ENCODE measurements at regions not wholly inside any gene's neighbourhood (a gene's known extent, or its start where the extent isn't known, plus 50 kb on each side); places are given as distances from the start of the nearest gene placed in this dataset.
"Not testable (repeated sequence)": the region's sequence is repeated elsewhere in the genome, so short reads cannot be mapped to it uniquely, and the experiment has no call there.

GRCh38 chr9:617445-618085, 223.9 kb upstream of the DMRT1 start:
- no peak for TF ChIP-seq CTCF (IDR thresholded peaks at IDR 0.05; ENCODE audit: low read depth, low read length, missing control alignments)
- DNase-seq (ENCODE audit: extremely low read depth, low read depth): no peak
- no peak overlapping the region for H3K4me3 ChIP-seq (replicated peaks; ENCODE audit: low read depth, low read length)

- no peak for TF ChIP-seq CTCF (IDR thresholded peaks at IDR 0.05; ENCODE audit: low read depth, low read length, missing control alignments)
- DNase-seq (ENCODE audit: extremely low read depth, low read depth): no peak
- H3K4me3 ChIP-seq (replicated peaks; ENCODE audit: low read depth, low read length): no peak overlapping the region
These were observed 223.0 kb upstream of the DMRT1 start for GRCh38 chr9:618478-618877.

- TF ChIP-seq CTCF (IDR thresholded peaks at IDR 0.05; ENCODE audit: low read depth, low read length, missing control alignments): no peak
- H3K4me3 ChIP-seq (replicated peaks; ENCODE audit: low read depth, low read length): no peak overlapping the region
- DNase-seq (ENCODE audit: extremely low read depth, low read depth): no peak
These were observed 220.2 kb upstream of the DMRT1 start for GRCh38 chr9:621201-621855.

- TF ChIP-seq CTCF (IDR thresholded peaks at IDR 0.05; ENCODE audit: low read depth, low read length, missing control alignments): no peak
- H3K4me3 ChIP-seq (replicated peaks; ENCODE audit: low read depth, low read length): no peak overlapping the region
- no peak for DNase-seq (ENCODE audit: extremely low read depth, low read depth)
These were observed 216.5 kb upstream of the DMRT1 start for GRCh38 chr9:624935-625500.

- TF ChIP-seq CTCF (IDR thresholded peaks at IDR 0.05; ENCODE audit: low read depth, low read length, missing control alignments): no peak
- DNase-seq (ENCODE audit: extremely low read depth, low read depth): no peak
- H3K4me3 ChIP-seq (replicated peaks; ENCODE audit: low read depth, low read length): no peak overlapping the region
These were observed 215.9 kb upstream of the DMRT1 start for GRCh38 chr9:625613-626012.

- not testable (repeated sequence) for H3K4me3 ChIP-seq (replicated peaks; ENCODE audit: low read depth, low read length); DNase-seq (ENCODE audit: extremely low read depth, low read depth)
These were observed 215.4 kb upstream of the DMRT1 start for GRCh38 chr9:626114-626513.

- DNase-seq (ENCODE audit: extremely low read depth, low read depth): no peak
- no peak for TF ChIP-seq CTCF (IDR thresholded peaks at IDR 0.05; ENCODE audit: low read depth, low read length, missing control alignments)
- H3K4me3 ChIP-seq (replicated peaks; ENCODE audit: low read depth, low read length): no peak overlapping the region
These were observed 214.9 kb upstream of the DMRT1 start for GRCh38 chr9:626596-626995.
